HUES48 (cell line): ENCODE measurements at regions not wholly inside any gene's neighbourhood (a gene's known extent, or its start where the extent isn't known, plus 50 kb on each side); places are given as distances from the start of the nearest gene placed in this dataset.

ENCODE experiments used
- H3K27ac ChIP-seq: one replicate; pipeline ENCODE4 v1.7.0; 2013; ENCODE audit warnings: low read depth, low read length, inconsistent platforms
- H3K27me3 ChIP-seq: 2 replicates; pipeline ENCODE4 v1.6.1; 2013; ENCODE audit warnings: mild to moderate bottlenecking, low read length; ENCODE audit not compliant: control insufficient read depth, insufficient read depth
- H3K36me3 ChIP-seq: 2 replicates; pipeline ENCODE4 v1.6.1; 2013; ENCODE audit warnings: low read length; ENCODE audit not compliant: control insufficient read depth, insufficient read depth
- H3K4me1 ChIP-seq: 2 replicates; pipeline ENCODE4 v1.6.1; 2013; ENCODE audit warnings: mild to moderate bottlenecking, low read length; ENCODE audit not compliant: control insufficient read depth, insufficient read depth
- H3K4me3 ChIP-seq: 2 replicates; pipeline ENCODE4 v1.5.1; 2013; ENCODE audit warnings: mild to moderate bottlenecking, low read depth, low read length
- H3K9ac ChIP-seq: 2 replicates; pipeline ENCODE4 v1.6.1; 2013; ENCODE audit warnings: mild to moderate bottlenecking, low read depth, low read length, moderate library complexity
- H3K9me3 ChIP-seq: 2 replicates; pipeline ENCODE4 v1.6.1; 2013; ENCODE audit warnings: low read length; ENCODE audit not compliant: control insufficient read depth, insufficient read depth

- no peaks in the 10 kb centered on the region for H3K36me3 ChIP-seq
- H3K27me3 ChIP-seq = no peaks in the 10 kb centered on the region
- no peak overlapping the region for H3K9ac ChIP-seq
- peaks cover 24% of the 10 kb centered on the region; the same call in 1 of the 2 replicates for H3K9me3 ChIP-seq
- H3K27ac ChIP-seq = no peak overlapping the region
- no peaks in the 10 kb centered on the region for H3K4me1 ChIP-seq
- no peak overlapping the region for H3K4me3 ChIP-seq
Measured at GRCh38 chr5:165101709-165102108, 1596.3 kb downstream of the MAT2B start.

- Histone ChIP-seq H3K36me3 (no peaks in the 10 kb centered on the region), H3K9me3 (peaks cover 13% of the 10 kb centered on the region; the same call in 1 of the 2 replicates), H3K4me1 (no peaks in the 10 kb centered on the region), H3K9ac (no peak overlapping the region), H3K27ac (no peak overlapping the region), H3K27me3 (no peaks in the 10 kb centered on the region), H3K4me3 (no peak overlapping the region)
Measured at GRCh38 chr5:165104611-165105010, 1599.2 kb downstream of the MAT2B start.

GRCh38 chr5:165108809-165109208, 1603.4 kb downstream of the MAT2B start:
- no peak overlapping the region for H3K9ac ChIP-seq
- no peak overlapping the region for H3K4me3 ChIP-seq
- H3K9me3 ChIP-seq = no peaks in the 10 kb centered on the region
- H3K27ac ChIP-seq = no peak overlapping the region
- no peaks in the 10 kb centered on the region for H3K27me3 ChIP-seq
- H3K4me1 ChIP-seq = no peaks in the 10 kb centered on the region
- H3K36me3 ChIP-seq = no peaks in the 10 kb centered on the region

GRCh38 chr5:165119175-165119574, 1613.8 kb downstream of the MAT2B start:
- Histone ChIP-seq H3K36me3 (no peaks in the 10 kb centered on the region), H3K9me3 (no peaks in the 10 kb centered on the region; the same call in 1 of the 2 replicates), H3K9ac (no peak overlapping the region), H3K27ac (no peak overlapping the region), H3K4me3 (no peak overlapping the region), H3K4me1 (no peaks in the 10 kb centered on the region), H3K27me3 (no peaks in the 10 kb centered on the region)

GRCh38 chr5:165126598-165126997, 1621.2 kb downstream of the MAT2B start:
- Histone ChIP-seq H3K9me3 (no peaks in the 10 kb centered on the region), H3K9ac (no peak overlapping the region), H3K36me3 (no peaks in the 10 kb centered on the region), H3K27me3 (no peaks in the 10 kb centered on the region), H3K4me1 (peaks cover 24% of the 10 kb centered on the region), H3K27ac (no peak overlapping the region), H3K4me3 (no peak overlapping the region)

GRCh38 chr5:165127941-165128340, 1622.5 kb downstream of the MAT2B start:
- H3K4me1 ChIP-seq = peaks cover 24% of the 10 kb centered on the region
- H3K9me3 ChIP-seq = no peaks in the 10 kb centered on the region
- H3K27me3 ChIP-seq = no peaks in the 10 kb centered on the region
- H3K36me3 ChIP-seq = no peaks in the 10 kb centered on the region
- no peak overlapping the region for H3K9ac ChIP-seq
- peak overlapping the region; percentile 3 for H3K27ac ChIP-seq
- no peak overlapping the region for H3K4me3 ChIP-seq

- Histone ChIP-seq H3K27me3 (no peaks in the 10 kb centered on the region), H3K36me3 (no peaks in the 10 kb centered on the region), H3K27ac (no peak overlapping the region), H3K4me3 (peak overlapping the region; percentile 21; the same call in 1 of the 2 replicates), H3K9ac (no peak overlapping the region), H3K9me3 (no peaks in the 10 kb centered on the region), H3K4me1 (peaks cover 31% of the 10 kb centered on the region)
Measured at GRCh38 chr5:165130656-165131055, 1625.2 kb downstream of the MAT2B start.

- H3K36me3 ChIP-seq = no peaks in the 10 kb centered on the region
- H3K9ac ChIP-seq = no peak overlapping the region
- H3K27ac ChIP-seq = no peak overlapping the region
- no peaks in the 10 kb centered on the region for H3K9me3 ChIP-seq
- peaks cover 43% of the 10 kb centered on the region for H3K4me1 ChIP-seq
- H3K27me3 ChIP-seq = no peaks in the 10 kb centered on the region
- H3K4me3 ChIP-seq = no peak overlapping the region
Measured at GRCh38 chr5:165134155-165134554, 1628.7 kb downstream of the MAT2B start.

GRCh38 chr5:165135565-165135964, 1630.1 kb downstream of the MAT2B start:
- no peak overlapping the region for H3K9ac ChIP-seq
- no peak overlapping the region for H3K27ac ChIP-seq
- H3K9me3 ChIP-seq = no peaks in the 10 kb centered on the region
- H3K27me3 ChIP-seq = no peaks in the 10 kb centered on the region
- peaks cover 43% of the 10 kb centered on the region for H3K4me1 ChIP-seq
- H3K36me3 ChIP-seq = no peaks in the 10 kb centered on the region
- H3K4me3 ChIP-seq = no peak overlapping the region

GRCh38 chr5:165137701-165138100, 1632.3 kb downstream of the MAT2B start:
- Histone ChIP-seq H3K9ac (no peak overlapping the region), H3K4me1 (peaks cover 39% of the 10 kb centered on the region), H3K27me3 (no peaks in the 10 kb centered on the region), H3K27ac (peak overlapping the region; percentile 70), H3K36me3 (no peaks in the 10 kb centered on the region), H3K9me3 (no peaks in the 10 kb centered on the region), H3K4me3 (no peak overlapping the region)

GRCh38 chr5:165138236-165138635, 1632.8 kb downstream of the MAT2B start:
- Histone ChIP-seq H3K4me1 (peaks cover 39% of the 10 kb centered on the region), H3K27me3 (no peaks in the 10 kb centered on the region), H3K4me3 (no peak overlapping the region), H3K9ac (no peak overlapping the region), H3K27ac (peak overlapping the region; percentile 70), H3K9me3 (no peaks in the 10 kb centered on the region), H3K36me3 (no peaks in the 10 kb centered on the region)

- H3K4me3 ChIP-seq = no peak overlapping the region
- H3K27ac ChIP-seq = no peak overlapping the region
- H3K9me3 ChIP-seq = no peaks in the 10 kb centered on the region
- H3K9ac ChIP-seq = no peak overlapping the region
- peaks cover 46% of the 10 kb centered on the region for H3K4me1 ChIP-seq
- H3K36me3 ChIP-seq = no peaks in the 10 kb centered on the region
- H3K27me3 ChIP-seq = no peaks in the 10 kb centered on the region
Measured at GRCh38 chr5:165139262-165139661, 1633.8 kb downstream of the MAT2B start.
